ENCODE measurements at regions not wholly inside any gene's neighbourhood (a gene's known extent, or its start where the extent isn't known, plus 50 kb on each side); places are given as distances from the start of the nearest gene placed in this dataset.

DNA sequence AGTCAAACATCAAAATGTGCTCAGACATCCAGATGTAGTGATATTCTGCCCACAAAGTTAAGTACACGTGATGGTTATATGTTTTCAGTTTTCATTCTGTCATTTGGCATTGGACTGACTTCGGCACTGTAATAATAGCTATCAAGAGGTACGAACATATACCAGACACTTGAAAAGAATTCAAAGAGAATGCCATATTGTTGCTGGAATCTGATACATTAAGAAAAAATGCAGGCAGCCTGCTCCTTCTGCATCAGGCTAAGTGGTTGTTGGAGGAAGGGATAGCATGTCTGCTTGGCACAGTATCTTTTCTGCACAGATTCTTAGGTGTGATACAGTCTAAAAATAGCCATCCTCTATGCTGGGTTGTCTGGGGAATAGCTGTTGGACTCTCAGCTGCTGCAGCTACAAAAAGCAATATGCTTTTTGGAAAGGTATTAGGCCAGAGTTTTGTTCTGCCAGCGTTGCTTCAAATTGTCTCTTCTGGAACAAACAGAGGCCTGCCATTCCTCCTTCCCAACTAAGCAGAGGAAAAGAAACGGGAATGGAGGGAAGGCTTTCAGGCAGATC lies 892.6 kb downstream of the TBC1D22A start:
- TF ChIP-seq FOXP2 (optimal IDR thresholded peaks at IDR 0.05; ENCODE audit: control extremely low read depth, extremely low read length, insufficient read depth) = no peak
- TF ChIP-seq POLR2AphosphoS5 (IDR thresholded peaks at IDR 0.05; ENCODE audit: borderline replicate concordance, low read depth, low read length) = no peak
- TF ChIP-seq EZH2 (IDR thresholded peaks at IDR 0.05) = no peak
- Histone ChIP-seq H3K36me3 (ENCODE audit: insufficient read depth, low read length) (no peaks in the 10 kb centered on the region), H3K9ac (ENCODE audit: insufficient read length) (no peak overlapping the region), H3K9me3 (ENCODE audit: low read depth, low read length) (no peaks in the 10 kb centered on the region), H3K4me3 (no peak overlapping the region), H3K27ac (no peak overlapping the region)
- no peak for DNase-seq (ENCODE audit: low read depth, low spot score)

GRCh38 chr22:47653921-47654320 lies 891.5 kb downstream of the TBC1D22A start:
- Histone ChIP-seq H3K9ac (ENCODE audit: insufficient read length) (no peak overlapping the region), H3K36me3 (ENCODE audit: insufficient read depth, low read length) (no peaks in the 10 kb centered on the region), H3K27ac (no peak overlapping the region), H3K9me3 (ENCODE audit: low read depth, low read length) (no peaks in the 10 kb centered on the region), H3K4me3 (no peak overlapping the region)
- TF ChIP-seq EZH2 (IDR thresholded peaks at IDR 0.05) (no peak), POLR2AphosphoS5 (IDR thresholded peaks at IDR 0.05; ENCODE audit: borderline replicate concordance, low read depth, low read length) (no peak), FOXP2 (optimal IDR thresholded peaks at IDR 0.05; ENCODE audit: control extremely low read depth, extremely low read length, insufficient read depth) (no peak)
- DNase-seq (ENCODE audit: low read depth, low spot score) = no peak

GRCh38 chr22:47651216-47651987 lies 889.0 kb downstream of the TBC1D22A start:
- no peak for TF ChIP-seq FOXP2 (optimal IDR thresholded peaks at IDR 0.05; ENCODE audit: control extremely low read depth, extremely low read length, insufficient read depth)
- TF ChIP-seq POLR2AphosphoS5 (IDR thresholded peaks at IDR 0.05; ENCODE audit: borderline replicate concordance, low read depth, low read length) = no peak
- TF ChIP-seq EZH2 (IDR thresholded peaks at IDR 0.05) = no peak
- no peak overlapping the region for H3K27ac ChIP-seq
- DNase-seq (ENCODE audit: low read depth, low spot score) = no peak
- H3K36me3 ChIP-seq (ENCODE audit: insufficient read depth, low read length) = no peaks in the 10 kb centered on the region
- no peak overlapping the region for H3K9ac ChIP-seq (ENCODE audit: insufficient read length)
- H3K4me3 ChIP-seq = no peak overlapping the region
- no peaks in the 10 kb centered on the region for H3K9me3 ChIP-seq (ENCODE audit: low read depth, low read length)

- no peak for DNase-seq (ENCODE audit: low read depth, low spot score)
- Histone ChIP-seq H3K36me3 (ENCODE audit: insufficient read depth, low read length) (no peaks in the 10 kb centered on the region), H3K9ac (ENCODE audit: insufficient read length) (no peak overlapping the region), H3K27ac (no peak overlapping the region), H3K4me3 (no peak overlapping the region), H3K9me3 (ENCODE audit: low read depth, low read length) (no peaks in the 10 kb centered on the region)
- no peak for TF ChIP-seq FOXP2 (optimal IDR thresholded peaks at IDR 0.05; ENCODE audit: control extremely low read depth, extremely low read length, insufficient read depth)
- no peak for TF ChIP-seq POLR2AphosphoS5 (IDR thresholded peaks at IDR 0.05; ENCODE audit: borderline replicate concordance, low read depth, low read length)
- no peak for TF ChIP-seq EZH2 (IDR thresholded peaks at IDR 0.05)
Measured at GRCh38 chr22:47647720-47648119, 885.3 kb downstream of the TBC1D22A start.

- Histone ChIP-seq H3K4me3 (no peak overlapping the region), H3K36me3 (ENCODE audit: insufficient read depth, low read length) (no peaks in the 10 kb centered on the region), H3K27ac (no peak overlapping the region), H3K9me3 (ENCODE audit: low read depth, low read length) (no peaks in the 10 kb centered on the region), H3K9ac (ENCODE audit: insufficient read length) (no peak overlapping the region)
- no peak for DNase-seq (ENCODE audit: low read depth, low spot score)
- TF ChIP-seq FOXP2 (optimal IDR thresholded peaks at IDR 0.05; ENCODE audit: control extremely low read depth, extremely low read length, insufficient read depth) (no peak), EZH2 (IDR thresholded peaks at IDR 0.05) (no peak), POLR2AphosphoS5 (IDR thresholded peaks at IDR 0.05; ENCODE audit: borderline replicate concordance, low read depth, low read length) (no peak)
Measured at GRCh38 chr22:47647181-47647580, 884.7 kb downstream of the TBC1D22A start.

DNA sequence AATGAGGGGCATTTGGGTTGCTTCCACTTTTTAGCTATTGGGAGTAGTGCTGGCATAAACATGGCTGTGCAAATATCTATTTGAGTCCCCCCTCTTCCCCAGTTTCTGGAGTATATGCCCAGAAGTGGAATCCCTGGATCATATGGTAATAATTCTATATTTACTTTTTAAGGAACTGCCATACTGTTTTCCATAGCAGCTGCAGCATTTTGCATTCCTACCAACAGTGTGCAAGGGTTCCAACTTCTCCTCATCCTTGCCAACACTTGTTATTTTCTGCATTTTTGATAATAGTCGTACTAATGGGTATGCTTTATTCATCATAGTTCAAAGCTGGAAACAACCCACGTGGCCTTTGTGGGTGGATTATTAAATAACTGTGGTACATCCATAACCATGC lies 883.5 kb downstream of the TBC1D22A start:
- no peak for DNase-seq (ENCODE audit: low read depth, low spot score)
- TF ChIP-seq EZH2 (IDR thresholded peaks at IDR 0.05) (no peak), POLR2AphosphoS5 (IDR thresholded peaks at IDR 0.05; ENCODE audit: borderline replicate concordance, low read depth, low read length) (no peak), FOXP2 (optimal IDR thresholded peaks at IDR 0.05; ENCODE audit: control extremely low read depth, extremely low read length, insufficient read depth) (no peak)
- Histone ChIP-seq H3K4me3 (no peak overlapping the region), H3K9me3 (ENCODE audit: low read depth, low read length) (no peaks in the 10 kb centered on the region), H3K27ac (no peak overlapping the region), H3K36me3 (ENCODE audit: insufficient read depth, low read length) (no peaks in the 10 kb centered on the region), H3K9ac (ENCODE audit: insufficient read length) (no peak overlapping the region)

DNA sequence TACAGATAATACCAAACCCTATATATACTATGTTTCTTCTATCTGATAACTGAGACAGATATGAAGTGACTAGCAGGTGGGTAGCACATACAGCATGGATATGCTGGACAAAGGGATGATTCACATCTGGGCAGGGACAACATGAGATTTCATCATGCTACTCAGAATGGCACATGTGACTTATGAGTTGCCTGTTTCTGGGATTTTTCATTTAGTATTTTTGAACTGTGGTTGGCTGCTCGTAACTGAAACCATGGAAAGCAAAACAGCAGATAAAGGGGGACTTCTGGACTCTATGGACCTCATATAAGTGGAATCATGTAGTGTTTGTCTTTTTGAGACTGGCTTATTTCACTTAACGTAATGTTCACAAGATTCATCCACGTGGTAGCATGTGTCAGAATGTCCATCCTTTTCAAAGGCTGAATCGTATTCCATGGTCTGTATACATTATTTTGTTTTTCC lies 883.0 kb downstream of the TBC1D22A start:
- no peak for DNase-seq (ENCODE audit: low read depth, low spot score)
- Histone ChIP-seq H3K4me3 (no peak overlapping the region), H3K9me3 (ENCODE audit: low read depth, low read length) (no peaks in the 10 kb centered on the region), H3K9ac (ENCODE audit: insufficient read length) (no peak overlapping the region), H3K27ac (no peak overlapping the region), H3K36me3 (ENCODE audit: insufficient read depth, low read length) (no peaks in the 10 kb centered on the region)
- no peak for TF ChIP-seq EZH2 (IDR thresholded peaks at IDR 0.05)
- no peak for TF ChIP-seq FOXP2 (optimal IDR thresholded peaks at IDR 0.05; ENCODE audit: control extremely low read depth, extremely low read length, insufficient read depth)
- TF ChIP-seq POLR2AphosphoS5 (IDR thresholded peaks at IDR 0.05; ENCODE audit: borderline replicate concordance, low read depth, low read length) = no peak

- H3K36me3 ChIP-seq (ENCODE audit: insufficient read depth, low read length) = no peaks in the 10 kb centered on the region
- H3K27ac ChIP-seq = no peak overlapping the region
- DNase-seq (ENCODE audit: low read depth, low spot score) = no peak
- no peak for TF ChIP-seq EZH2 (IDR thresholded peaks at IDR 0.05)
- TF ChIP-seq POLR2AphosphoS5 (IDR thresholded peaks at IDR 0.05; ENCODE audit: borderline replicate concordance, low read depth, low read length) = no peak
- no peak for TF ChIP-seq FOXP2 (optimal IDR thresholded peaks at IDR 0.05; ENCODE audit: control extremely low read depth, extremely low read length, insufficient read depth)
- H3K9ac ChIP-seq (ENCODE audit: insufficient read length) = no peak overlapping the region
- no peak overlapping the region for H3K4me3 ChIP-seq
- H3K9me3 ChIP-seq (ENCODE audit: low read depth, low read length) = no peaks in the 10 kb centered on the region
Measured at GRCh38 chr22:47634347-47634746, 871.9 kb downstream of the TBC1D22A start.
